ENCODE measurements at regions not wholly inside any gene's neighbourhood (a gene's known extent, or its start where the extent isn't known, plus 50 kb on each side); places are given as distances from the start of the nearest gene placed in this dataset.

- TF ChIP-seq CTCF (IDR thresholded peaks at IDR 0.05) (no peak), ZFX (IDR thresholded peaks at IDR 0.05; ENCODE audit: borderline replicate concordance) (no peak)
These were observed 211.8 kb downstream of the PPP4R3C start for GRCh38 chrX:27251369-27251768.
